Prostate gland (tissue), 2 donors: ENCODE measurements at regions not wholly inside any gene's neighbourhood (a gene's known extent, or its start where the extent isn't known, plus 50 kb on each side); places are given as distances from the start of the nearest gene placed in this dataset.

Source experiments
- DNase-seq: peaks from one replicate; pipeline ENCODE4 v3.0.0-alpha.2; 2019; ENCODE audit warnings: low spot score
- H3K27ac ChIP-seq, 2 donors: fragments of 200-600 bp; sonication (generic); 2 replicates each; pipeline ENCODE4 v1.5.1; 2017 to 2019
- H3K27me3 ChIP-seq: fragments of 200-600 bp; sonication (generic); replicated peaks from 2 replicates; pipeline ENCODE4 v1.5.1; 2019; ENCODE audit not compliant: insufficient read depth
- H3K36me3 ChIP-seq, 2 donors: fragments of 200-600 bp; sonication (generic); 1 replicate in 1 of 2; 2 replicates in 1 of 2; pipeline versions ENCODE4 v1.5.1 to v1.8.1; 2017 to 2019
- H3K4me1 ChIP-seq: fragments of 200-600 bp; sonication (generic); replicated peaks from 2 replicates; pipeline ENCODE4 v1.5.1; 2019
- H3K4me3 ChIP-seq, 2 donors: fragments of 200-600 bp; sonication (generic); 2 replicates each; pipeline ENCODE4 v1.5.1; 2017 to 2019
- H3K9me3 ChIP-seq: fragments of 200-600 bp; sonication (generic); 2 replicates; pipeline ENCODE4 v1.5.1; 2017
- CTCF ChIP-seq, 4 experiments: fragments of 200-600 bp in 2 of 4; fragments of 450-650 bp in 2 of 4; sonication (generic) in 2 of 4; IDR thresholded peaks; 1 replicate in 3 of 4; 2 replicates in 1 of 4; pipeline ENCODE4 v1.5.1; 2016 to 2019; ENCODE audit warnings: antibody characterized with exemption in 4 of 4, mild to moderate bottlenecking in 2 of 4, moderate library complexity in 2 of 4
- POLR2A ChIP-seq: fragments of 450-650 bp; IDR thresholded peaks from one replicate; pipeline ENCODE4 v1.6.1; 2016; ENCODE audit warnings: antibody characterized with exemption, mild to moderate bottlenecking
- POLR2AphosphoS5 ChIP-seq: sonication (generic); formaldehyde crosslinking; IDR thresholded peaks from one replicate; pipeline ENCODE4 v1.6.1; 2017; ENCODE audit warnings: antibody characterized with exemption
- WGBS: methylation state at CpG from one replicate; pipeline ENCODE4 v1.1.5; 2018; 5-methylcytosine and 5-hydroxymethylcytosine counted together
- intact Hi-C: fragments of 100-400 bp; cut with DNase I; formaldehyde crosslinking; loops from one replicate; pipeline ENCODE4 v1.14.2; 2022

GRCh38 chr16:85389679-85390470 lies 223.2 kb upstream of the GSE1 start:
- intact Hi-C loops: loop anchor here (5.0 to 10.0 kb wide), 2 partner anchors 68 to 225 kb away; partner anchors contain the start of gene GSE1
- TF ChIP-seq POLR2A (no peak), POLR2AphosphoS5 (no peak), CTCF (IDR thresholded peaks at IDR 0.05) (no peak)
- peak overlapping the region; percentile 48 to 61 for H3K27ac ChIP-seq
- DNase-seq: no peak
- H3K36me3 ChIP-seq: no peaks in the 10 kb centered on the region
- WGBS: 67% methylated on average over 19 of the region's 19 CpGs
- H3K27me3 ChIP-seq: no peaks in the 10 kb centered on the region
- H3K4me3 ChIP-seq: no peak overlapping the region
- no peaks in the 10 kb centered on the region for H3K9me3 ChIP-seq
- H3K4me1 ChIP-seq: peaks cover 5% of the 10 kb centered on the region

DNA sequence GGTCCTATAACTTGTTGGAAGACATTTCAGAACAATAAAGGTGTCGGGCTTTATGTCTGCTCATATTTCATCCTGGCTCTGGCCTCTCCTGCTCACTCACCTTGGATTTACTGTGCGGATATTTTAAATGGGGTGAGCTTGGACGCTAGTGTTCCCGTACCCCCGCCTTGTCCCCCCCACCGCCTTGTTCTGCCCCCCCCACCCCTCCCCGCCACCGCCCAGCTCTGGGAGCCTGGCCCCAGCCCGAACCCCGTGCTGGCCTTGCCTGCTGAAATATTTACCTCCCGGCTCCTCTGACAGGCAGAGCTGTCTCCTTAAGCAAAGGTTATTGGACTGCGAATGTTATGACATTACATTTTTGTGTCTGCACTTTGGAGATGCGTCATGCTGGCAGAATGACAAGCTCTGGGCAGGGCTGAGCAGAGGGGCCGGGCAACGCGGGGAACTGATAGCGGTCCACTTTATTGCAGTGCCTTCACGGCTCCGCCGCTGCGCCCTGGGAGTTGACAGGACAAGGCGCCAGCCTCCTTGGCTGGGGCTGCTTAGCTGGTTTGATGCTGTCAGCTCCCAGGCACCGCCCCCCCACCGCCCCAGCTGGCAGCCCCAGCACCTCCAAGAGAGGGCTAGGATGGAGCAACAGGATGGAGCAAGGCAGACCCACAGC lies 222.5 kb upstream of the GSE1 start:
- DNase-seq: peak; percentile 91
- Histone ChIP-seq H3K27me3 (no peaks in the 10 kb centered on the region), H3K4me3 (no peak overlapping the region), H3K27ac (peak overlapping the region; percentile 48 to 61), H3K9me3 (no peaks in the 10 kb centered on the region), H3K4me1 (no peaks in the 10 kb centered on the region), H3K36me3 (no peaks in the 10 kb centered on the region)
- no peak for TF ChIP-seq POLR2A
- TF ChIP-seq POLR2AphosphoS5: peak; percentile 83
- intact Hi-C loops: loop anchor here (5.0 to 10.0 kb wide), 2 partner anchors 68 to 224 kb away; partner anchors contain the start of gene GSE1
- 6% methylated on average over 24 of the region's 24 CpGs for WGBS

- WGBS: 78% methylated on average over 14 of the region's 14 CpGs
- DNase-seq: no peak
- Histone ChIP-seq H3K36me3 (no peaks in the 10 kb centered on the region), H3K27me3 (no peaks in the 10 kb centered on the region), H3K4me1 (peaks cover 5% of the 10 kb centered on the region), H3K4me3 (no peak overlapping the region), H3K9me3 (no peaks in the 10 kb centered on the region), H3K27ac (peak overlapping the region; percentile 48 to 61)
- intact Hi-C loops: loop anchor here (5.0 to 10.0 kb wide), 2 partner anchors 69 to 224 kb away; partner anchors contain the start of gene GSE1
- TF ChIP-seq CTCF (IDR thresholded peaks at IDR 0.05): no peak
- TF ChIP-seq POLR2AphosphoS5: no peak
- no peak for TF ChIP-seq POLR2A
These were observed 221.9 kb upstream of the GSE1 start for GRCh38 chr16:85391175-85391707.

DNA sequence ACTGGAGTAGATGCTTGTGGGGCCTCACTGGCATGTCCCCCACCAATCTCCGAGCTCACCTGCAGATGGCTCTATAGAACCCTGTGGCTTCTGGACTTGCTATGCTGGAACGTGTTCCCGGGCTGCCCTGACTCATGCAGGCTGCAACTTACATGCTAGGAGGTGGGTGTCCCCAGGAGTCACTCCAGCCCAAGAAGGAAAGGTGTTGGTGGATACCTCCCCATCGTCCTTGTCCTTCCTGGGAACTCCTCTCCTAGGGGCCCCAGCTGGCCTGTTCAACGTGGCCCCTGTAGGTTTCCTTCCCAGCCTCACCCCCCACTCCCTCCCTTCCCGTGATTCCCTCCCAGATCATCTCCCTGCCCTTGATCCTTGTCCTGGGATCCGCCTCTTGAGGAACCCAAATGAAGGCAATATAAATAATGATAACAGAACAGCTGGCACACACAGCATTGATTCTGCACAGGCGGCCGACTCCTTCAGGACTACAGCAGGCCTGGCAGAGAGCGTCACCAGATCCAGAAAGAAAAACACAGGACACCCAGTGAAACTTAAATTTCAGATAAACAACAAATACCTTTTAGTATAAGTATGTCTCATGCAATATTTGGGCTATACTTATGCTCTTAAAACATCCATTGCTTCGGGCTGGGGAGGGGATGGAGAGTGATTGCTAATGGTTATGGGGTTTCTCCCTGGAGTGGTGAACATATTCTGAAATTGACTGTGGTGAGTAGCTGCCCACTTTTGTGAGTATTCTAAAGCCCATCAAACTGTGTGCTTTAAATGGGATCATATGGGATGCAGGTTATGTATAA lies 221.1 kb upstream of the GSE1 start:
- no peaks in the 10 kb centered on the region for H3K27me3 ChIP-seq
- WGBS: 85% methylated on average over 11 of the region's 11 CpGs
- H3K4me1 ChIP-seq: peaks cover 8% of the 10 kb centered on the region
- no peaks in the 10 kb centered on the region for H3K9me3 ChIP-seq
- no peak overlapping the region for H3K4me3 ChIP-seq
- intact Hi-C loops: loop anchor here (5.0 to 10.0 kb wide), 2 partner anchors 70 to 223 kb away; partner anchors contain the start of gene GSE1
- TF ChIP-seq POLR2AphosphoS5 (no peak), CTCF (IDR thresholded peaks at IDR 0.05) (no peak), POLR2A (no peak)
- no peak for DNase-seq
- no peaks in the 10 kb centered on the region for H3K36me3 ChIP-seq
- no peak overlapping the region for H3K27ac ChIP-seq
